GM12873 (cell line): ENCODE measurements at regions not wholly inside any gene's neighbourhood (a gene's known extent, or its start where the extent isn't known, plus 50 kb on each side); places are given as distances from the start of the nearest gene placed in this dataset.

Experiments used
- TF ChIP-seq, protein P1 (sequence below): IDR thresholded peaks from 2 replicates; pipeline ENCODE4 v1.5.1; 2012; ENCODE audit warnings: low read depth, mild to moderate bottlenecking, moderate library complexity, low read length, control low read depth; ENCODE audit not compliant: insufficient read depth; ENCODE audit errors: missing control alignments

DNA sequence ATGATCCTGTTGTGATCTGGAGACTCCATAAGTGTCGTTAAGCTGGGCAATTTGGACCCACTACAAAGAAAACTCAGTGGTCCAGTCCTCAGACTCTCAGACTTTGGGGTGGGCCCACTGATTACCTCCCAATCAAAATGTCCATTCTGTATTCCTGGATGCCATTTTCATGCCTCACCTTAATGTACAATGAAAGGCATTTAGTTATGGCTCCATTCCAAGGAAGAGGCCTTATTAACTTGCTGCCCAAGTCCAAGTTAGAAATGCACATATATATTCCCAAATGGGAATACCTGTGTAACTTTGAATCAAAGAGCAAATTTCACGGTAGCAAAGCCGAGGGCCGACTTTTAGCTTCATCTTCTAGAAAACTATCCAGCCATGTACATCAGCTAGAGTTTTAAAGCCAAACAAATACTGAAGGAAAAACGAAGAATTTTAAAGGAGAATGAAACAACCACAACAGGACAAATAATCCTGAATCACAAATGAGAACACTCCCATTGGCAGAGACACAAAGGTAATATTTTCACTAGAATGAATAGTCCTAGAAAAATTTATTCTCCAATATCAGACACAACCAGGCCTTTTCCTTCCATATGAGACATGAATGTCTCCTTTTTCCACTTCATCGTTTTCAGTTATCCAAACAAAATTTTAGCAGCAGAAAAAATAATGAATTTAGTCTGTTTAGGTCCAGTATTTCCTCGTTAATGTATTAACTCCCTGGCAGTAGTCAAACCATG, 63.7 kb upstream of the HHIP start:
- TF ChIP-seq, protein P1, sequence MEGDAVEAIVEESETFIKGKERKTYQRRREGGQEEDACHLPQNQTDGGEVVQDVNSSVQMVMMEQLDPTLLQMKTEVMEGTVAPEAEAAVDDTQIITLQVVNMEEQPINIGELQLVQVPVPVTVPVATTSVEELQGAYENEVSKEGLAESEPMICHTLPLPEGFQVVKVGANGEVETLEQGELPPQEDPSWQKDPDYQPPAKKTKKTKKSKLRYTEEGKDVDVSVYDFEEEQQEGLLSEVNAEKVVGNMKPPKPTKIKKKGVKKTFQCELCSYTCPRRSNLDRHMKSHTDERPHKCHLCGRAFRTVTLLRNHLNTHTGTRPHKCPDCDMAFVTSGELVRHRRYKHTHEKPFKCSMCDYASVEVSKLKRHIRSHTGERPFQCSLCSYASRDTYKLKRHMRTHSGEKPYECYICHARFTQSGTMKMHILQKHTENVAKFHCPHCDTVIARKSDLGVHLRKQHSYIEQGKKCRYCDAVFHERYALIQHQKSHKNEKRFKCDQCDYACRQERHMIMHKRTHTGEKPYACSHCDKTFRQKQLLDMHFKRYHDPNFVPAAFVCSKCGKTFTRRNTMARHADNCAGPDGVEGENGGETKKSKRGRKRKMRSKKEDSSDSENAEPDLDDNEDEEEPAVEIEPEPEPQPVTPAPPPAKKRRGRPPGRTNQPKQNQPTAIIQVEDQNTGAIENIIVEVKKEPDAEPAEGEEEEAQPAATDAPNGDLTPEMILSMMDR, result no peak

DNA sequence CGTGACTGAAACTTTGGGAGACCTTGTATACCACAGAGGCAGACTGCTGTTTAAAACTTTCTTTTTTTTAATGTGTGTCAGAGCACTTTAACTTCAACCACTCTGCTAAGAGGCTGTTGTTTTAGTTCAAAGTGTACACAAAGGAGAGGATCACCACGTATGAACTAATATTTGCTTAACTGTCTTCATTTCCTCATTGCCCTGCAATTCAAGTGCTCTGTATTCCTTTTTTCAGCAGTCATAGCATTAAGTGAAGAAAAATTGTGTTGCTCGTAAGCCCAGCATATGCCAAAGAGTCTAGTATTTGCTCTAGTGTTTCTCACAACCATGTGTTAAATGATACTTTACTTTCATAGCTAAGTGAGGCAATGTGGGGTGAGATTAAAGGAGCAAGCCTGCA, 63.0 kb upstream of the HHIP start:
- TF ChIP-seq, protein P1, result no peak

DNA sequence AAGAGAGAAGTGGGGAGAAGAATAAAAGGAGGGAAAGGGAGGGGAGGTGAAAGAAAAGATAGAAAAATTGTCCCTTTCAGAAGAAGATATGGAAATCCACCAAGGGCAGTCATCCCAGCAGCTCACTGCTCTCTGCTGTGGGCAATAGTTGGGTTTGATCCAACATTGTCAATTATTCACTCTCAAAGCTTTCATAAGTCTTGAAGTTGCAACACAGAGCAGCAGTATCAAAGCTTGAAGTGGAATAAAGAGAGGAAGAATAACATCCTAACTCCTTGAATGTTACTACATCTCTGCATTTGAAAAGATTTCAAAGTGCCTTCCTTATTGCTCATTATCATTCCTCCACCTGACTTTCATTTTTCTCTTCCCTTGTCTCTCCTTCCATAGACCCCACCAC, 62.3 kb upstream of the HHIP start:
- TF ChIP-seq, protein P1, result no peak

DNA sequence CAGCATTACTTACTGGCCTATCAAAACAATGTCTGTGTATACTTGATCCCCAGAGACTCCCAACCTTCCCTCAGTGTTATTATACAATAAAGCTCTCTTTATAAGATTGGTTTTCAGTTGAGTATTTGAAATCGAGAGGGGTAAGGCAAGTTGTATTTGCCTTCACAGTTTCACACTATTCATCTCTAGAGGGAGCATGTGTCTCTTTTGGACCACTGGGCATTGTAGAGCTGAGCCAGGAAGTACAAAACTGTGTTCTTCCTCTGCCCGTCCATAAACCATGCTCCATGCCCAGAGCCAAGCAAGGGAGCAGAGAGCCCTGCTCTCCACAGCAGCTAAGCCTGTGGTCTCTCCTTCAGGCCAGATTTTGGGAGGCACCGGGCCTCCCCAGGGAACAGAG, 61.5 kb upstream of the HHIP start:
- TF ChIP-seq, protein P1, result no peak

DNA sequence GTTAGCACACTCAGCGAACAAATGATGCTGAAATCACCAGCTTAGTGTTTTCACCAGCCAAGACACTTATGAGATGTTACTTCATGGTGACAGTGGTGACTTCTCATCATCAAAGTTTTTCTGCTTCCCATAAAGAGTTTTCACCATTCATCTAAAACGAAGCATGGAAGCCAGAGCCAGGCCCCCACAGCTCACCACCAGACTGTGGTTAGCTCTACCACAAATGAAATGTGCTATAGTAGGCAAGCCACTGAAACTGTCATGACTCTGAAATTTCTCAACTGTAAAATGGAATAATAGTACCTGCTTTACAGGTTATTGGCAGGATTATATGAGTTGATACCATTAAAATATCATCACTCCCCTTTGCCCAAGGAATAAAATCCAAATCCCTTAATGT, 56.4 kb upstream of the HHIP start:
- TF ChIP-seq, protein P1, result no peak

DNA sequence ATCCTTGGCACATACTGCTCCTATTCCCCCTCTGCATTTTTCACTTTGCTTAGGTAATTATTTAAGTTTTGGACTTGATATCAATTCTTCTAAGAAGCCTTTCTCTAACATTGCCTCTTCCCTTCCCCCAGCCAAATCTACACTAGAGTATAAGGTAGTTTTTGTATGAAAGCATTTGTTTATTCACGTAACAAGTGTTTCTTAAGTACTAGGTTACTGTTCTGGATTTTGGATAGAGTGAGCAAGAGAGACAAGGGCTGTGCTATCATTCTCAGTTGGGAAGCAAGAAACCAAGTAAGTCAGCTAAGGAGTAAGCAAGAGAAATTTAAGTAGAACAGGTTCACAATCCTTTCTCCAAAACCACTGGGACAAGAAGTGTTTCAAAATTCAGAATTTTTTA, 55.9 kb upstream of the HHIP start:
- TF ChIP-seq, protein P1, result no peak

GRCh38 chr4:144591401-144591800, 54.6 kb upstream of the HHIP start:
- TF ChIP-seq, protein P1, result no peak
